Breast epithelium (tissue), 3 donors: ENCODE measurements at regions not wholly inside any gene's neighbourhood (a gene's known extent, or its start where the extent isn't known, plus 50 kb on each side); places are given as distances from the start of the nearest gene placed in this dataset.

Experiments used
- POLR2A ChIP-seq: fragments of 450-650 bp; IDR thresholded peaks from one replicate; pipeline ENCODE4 v1.6.1; 2016; ENCODE audit warnings: antibody characterized with exemption, mild to moderate bottlenecking, moderate library complexity
- POLR2AphosphoS5 ChIP-seq, 3 donors: sonication (generic); formaldehyde crosslinking; IDR thresholded peaks; one replicate each; pipeline ENCODE4 v1.6.1; 2017; ENCODE audit warnings: antibody characterized with exemption in 3 of 3
- TF ChIP-seq, protein P1 (sequence below), 3 donors: fragments of 450-650 bp; IDR thresholded peaks; one replicate each; pipeline ENCODE4 v1.5.1; 2016 to 2017; ENCODE audit warnings: antibody characterized with exemption in 3 of 3, mild to moderate bottlenecking in 3 of 3, moderate library complexity in 3 of 3

GRCh38 chr5:147095740-147096139 lies 139.1 kb upstream of the STK32A start:
- TF ChIP-seq POLR2AphosphoS5 (IDR thresholded peaks at IDR 0.05) (no peak), POLR2A (no peak)
- TF ChIP-seq, protein P1, sequence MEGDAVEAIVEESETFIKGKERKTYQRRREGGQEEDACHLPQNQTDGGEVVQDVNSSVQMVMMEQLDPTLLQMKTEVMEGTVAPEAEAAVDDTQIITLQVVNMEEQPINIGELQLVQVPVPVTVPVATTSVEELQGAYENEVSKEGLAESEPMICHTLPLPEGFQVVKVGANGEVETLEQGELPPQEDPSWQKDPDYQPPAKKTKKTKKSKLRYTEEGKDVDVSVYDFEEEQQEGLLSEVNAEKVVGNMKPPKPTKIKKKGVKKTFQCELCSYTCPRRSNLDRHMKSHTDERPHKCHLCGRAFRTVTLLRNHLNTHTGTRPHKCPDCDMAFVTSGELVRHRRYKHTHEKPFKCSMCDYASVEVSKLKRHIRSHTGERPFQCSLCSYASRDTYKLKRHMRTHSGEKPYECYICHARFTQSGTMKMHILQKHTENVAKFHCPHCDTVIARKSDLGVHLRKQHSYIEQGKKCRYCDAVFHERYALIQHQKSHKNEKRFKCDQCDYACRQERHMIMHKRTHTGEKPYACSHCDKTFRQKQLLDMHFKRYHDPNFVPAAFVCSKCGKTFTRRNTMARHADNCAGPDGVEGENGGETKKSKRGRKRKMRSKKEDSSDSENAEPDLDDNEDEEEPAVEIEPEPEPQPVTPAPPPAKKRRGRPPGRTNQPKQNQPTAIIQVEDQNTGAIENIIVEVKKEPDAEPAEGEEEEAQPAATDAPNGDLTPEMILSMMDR (IDR thresholded peaks at IDR 0.05), result no peak
